ENCODE measurements at regions not wholly inside any gene's neighbourhood (a gene's known extent, or its start where the extent isn't known, plus 50 kb on each side); places are given as distances from the start of the nearest gene placed in this dataset.

GRCh38 chr3:46146548-46146947 lies 61.6 kb downstream of the CCR1 start:
- DNase-seq (ENCODE audit: low read depth in 2 of 2), result no peak

- DNase-seq (ENCODE audit: low read depth in 2 of 2), result no peak
These were observed 62.1 kb downstream of the CCR1 start for GRCh38 chr3:46146021-46146420.

GRCh38 chr3:46145147-46145546 lies 63.0 kb downstream of the CCR1 start:
- DNase-seq (ENCODE audit: low read depth in 2 of 2), result no peak

DNA sequence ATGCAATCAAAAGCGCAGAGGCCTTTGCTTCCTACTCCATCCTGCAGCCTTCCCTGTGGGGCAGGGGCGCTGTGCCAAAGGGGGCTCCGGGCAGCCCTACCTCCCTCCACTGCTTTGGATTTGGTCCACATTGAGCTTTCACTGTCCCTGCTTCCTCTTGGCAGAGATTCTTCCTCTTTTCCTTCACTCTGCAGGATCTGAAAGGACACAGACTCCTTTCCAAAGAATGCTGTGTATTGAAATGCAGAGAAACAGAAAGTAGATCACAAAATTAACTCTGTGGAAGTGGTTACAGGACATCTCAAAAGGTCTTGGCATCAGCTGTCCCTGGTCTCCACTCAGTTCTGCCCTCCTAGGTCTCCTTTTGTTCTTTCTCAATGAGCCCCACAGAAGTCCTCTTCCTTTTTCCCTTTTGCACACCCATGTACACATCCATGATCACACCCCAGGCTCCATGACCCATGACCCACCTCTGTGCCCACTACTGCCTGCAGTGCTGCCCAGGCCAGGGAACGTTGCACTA lies 64.1 kb downstream of the CCR1 start:
- no peak for DNase-seq (ENCODE audit: low read depth in 2 of 2)

DNA sequence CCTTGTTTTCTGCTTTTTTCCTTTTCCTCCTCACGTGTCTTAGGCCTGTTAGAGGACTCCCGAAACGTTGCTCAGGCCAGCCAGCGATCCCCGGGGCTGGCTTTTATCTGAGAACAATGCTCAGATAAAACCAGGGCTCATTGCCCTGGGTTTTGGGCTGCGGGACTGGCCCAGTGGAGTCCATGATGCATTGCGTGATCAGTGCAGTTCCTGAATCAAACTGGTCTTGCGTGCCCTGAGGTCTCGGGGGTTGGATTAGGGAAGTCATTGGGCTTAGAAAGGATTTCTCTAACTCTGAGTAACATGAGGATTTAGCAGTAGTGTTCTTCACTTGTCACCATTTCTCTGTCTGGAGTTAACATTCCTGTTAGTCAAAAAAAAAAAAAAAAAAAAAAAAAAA lies 66.3 kb downstream of the CCR1 start:
- DNase-seq (ENCODE audit: low read depth in 2 of 2), result no peak

GRCh38 chr3:46138581-46138980 lies 69.5 kb downstream of the CCR1 start:
- DNase-seq (ENCODE audit: low read depth in 2 of 2), result no peak

DNA sequence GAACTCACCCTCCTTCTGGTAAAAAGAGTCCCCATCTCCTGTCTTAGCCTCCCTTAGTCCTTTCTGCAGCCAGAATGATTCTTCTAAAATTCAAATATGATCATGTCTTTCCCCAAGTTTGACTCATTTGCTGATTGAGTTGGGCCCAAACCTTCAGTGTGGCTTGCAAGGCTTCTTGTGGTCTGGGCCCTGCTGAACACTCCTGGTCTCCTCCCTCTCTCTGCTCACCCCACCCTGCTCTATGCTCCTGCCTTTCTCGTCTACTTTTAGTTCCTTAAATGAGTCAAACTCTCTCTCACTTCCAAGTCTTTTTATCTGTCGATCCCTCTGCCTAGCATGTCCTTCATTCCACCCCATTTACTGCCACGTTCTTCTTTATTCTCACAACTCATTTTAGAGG lies 72.6 kb downstream of the CCR1 start:
- DNase-seq (ENCODE audit: low read depth in 2 of 2), result no peak

DNA sequence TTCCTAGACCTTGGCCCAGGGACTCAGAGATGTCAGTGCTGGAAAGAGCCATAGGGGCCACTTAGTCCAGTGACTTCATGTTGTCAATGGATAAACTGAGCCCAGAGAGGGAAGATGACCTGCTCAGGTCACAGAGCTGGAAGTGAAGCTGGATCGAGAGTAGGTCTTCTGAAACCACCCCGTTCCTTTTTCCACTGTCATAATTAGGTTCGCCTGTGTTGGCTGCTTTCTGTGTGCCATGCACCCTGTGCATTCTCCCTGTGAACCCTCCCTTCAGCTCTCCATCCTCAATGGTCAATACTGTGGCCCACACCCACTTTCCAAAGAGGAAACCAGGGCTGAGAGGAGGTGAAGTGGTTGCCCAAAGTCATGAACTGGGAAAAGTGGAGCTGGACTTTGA lies 74.8 kb downstream of the CCR1 start:
- no peak for DNase-seq (ENCODE audit: low read depth in 2 of 2)

DNA sequence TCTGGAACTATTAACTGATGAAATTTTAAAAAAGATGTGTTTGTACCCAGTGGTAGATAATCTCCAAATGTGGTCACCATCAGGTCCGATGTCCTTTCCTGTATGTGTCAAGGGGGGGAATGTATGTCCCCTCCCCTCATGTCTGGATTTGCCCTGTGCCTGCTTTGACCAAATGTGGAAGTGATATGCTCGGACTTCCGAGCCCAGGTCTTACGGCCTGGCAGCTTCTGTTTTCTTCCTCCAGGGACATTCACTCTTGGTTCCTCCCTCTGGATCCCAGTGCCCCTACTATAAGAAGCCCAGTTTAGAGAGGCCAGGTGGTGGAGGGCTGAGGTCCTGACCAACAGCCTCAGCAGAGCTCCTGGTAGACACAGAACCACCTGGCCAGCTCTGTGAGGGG lies 75.5 kb downstream of the CCR1 start:
- DNase-seq (ENCODE audit: low read depth in 2 of 2), result no peak

DNA sequence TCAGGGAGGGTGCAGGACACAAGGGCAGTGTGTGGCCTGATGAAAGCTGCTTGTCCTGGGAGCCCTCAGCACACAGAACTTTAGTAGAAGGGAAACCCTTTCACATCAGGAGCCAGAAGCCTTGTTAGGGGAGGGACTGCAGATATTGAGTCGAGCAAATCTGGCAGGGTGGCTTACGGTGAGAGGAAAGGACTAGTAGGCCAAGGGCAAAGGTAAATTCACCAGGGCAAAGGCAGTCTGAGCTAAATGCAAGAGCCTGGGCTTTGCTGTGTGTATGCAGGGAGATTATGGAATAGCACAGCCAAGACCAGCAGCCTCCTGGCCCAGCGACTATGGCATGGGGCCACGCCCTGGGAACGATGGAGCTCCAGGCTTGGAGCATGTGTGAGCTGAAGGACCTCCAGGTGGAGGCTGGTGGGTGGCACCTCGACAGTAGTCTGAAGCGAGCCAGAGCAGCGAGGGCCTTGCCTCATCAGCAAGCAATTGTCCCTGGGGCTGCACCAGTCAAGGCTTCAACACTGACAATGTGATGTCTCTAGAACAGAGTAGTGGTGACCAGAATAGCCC lies 76.1 kb downstream of the CCR1 start:
- DNase-seq (ENCODE audit: low read depth in 2 of 2), result no peak

DNA sequence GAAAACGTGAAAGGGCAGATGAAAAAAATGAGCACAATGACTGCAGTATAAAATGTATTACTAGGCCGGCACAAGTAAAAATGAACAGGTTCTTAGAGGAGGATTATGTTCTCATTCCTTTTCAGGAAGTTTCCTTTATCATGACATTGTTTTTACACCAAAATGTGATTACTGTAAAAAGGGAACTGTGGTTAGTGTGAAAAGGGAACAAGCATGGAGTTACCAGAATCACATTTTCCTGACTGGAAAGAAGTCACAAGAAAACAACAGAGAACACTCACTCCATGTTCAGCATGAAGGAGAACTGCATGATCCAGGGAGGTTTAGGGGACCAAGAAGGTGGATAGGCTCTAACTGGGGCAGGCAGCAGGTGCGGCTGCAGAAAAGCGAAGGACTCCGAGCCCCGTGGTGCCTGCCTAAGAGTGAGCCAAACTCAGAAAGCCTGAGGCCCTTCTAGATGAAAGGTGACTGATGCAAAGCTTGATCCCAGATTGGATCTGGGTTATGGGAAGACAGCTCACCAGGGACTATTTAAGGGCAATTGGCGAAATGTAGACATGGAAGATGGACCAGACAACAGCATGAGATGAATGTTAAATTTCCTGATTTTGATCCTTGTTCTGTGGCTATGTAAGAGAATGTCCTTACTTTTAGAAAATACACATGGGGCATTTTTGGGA lies 77.3 kb downstream of the CCR1 start:
- DNase-seq (ENCODE audit: low read depth in 2 of 2), result no peak

- no peak for DNase-seq (ENCODE audit: low read depth in 2 of 2)
These were observed 78.4 kb downstream of the CCR1 start for GRCh38 chr3:46129588-46130272.

GRCh38 chr3:46127503-46127902 lies 80.6 kb downstream of the CCR1 start:
- DNase-seq (ENCODE audit: low read depth in 2 of 2), result no peak

- DNase-seq (ENCODE audit: low read depth in 2 of 2), result no peak
These were observed 83.6 kb downstream of the CCR1 start for GRCh38 chr3:46124216-46125177.

DNA sequence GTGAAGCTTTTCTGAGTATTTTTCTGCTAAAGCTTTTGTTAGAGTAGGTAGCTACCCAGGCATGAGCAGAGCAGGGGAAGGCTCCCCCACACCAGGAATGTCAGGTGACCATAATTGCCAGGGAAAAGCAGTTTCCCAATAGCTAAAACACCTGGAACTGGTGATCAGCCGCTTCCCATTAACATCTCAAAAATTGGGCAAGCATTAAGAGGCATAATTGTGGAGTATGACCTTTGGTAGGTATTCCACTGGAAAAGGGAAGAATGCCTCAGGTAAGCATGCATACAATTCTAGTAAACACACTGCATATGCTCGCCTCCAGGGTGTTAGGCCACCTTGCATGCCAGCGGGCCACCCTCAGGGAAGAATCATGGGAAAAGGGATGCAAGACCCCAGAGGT lies 84.5 kb downstream of the CCR1 start:
- no peak for DNase-seq (ENCODE audit: low read depth in 2 of 2)

DNA sequence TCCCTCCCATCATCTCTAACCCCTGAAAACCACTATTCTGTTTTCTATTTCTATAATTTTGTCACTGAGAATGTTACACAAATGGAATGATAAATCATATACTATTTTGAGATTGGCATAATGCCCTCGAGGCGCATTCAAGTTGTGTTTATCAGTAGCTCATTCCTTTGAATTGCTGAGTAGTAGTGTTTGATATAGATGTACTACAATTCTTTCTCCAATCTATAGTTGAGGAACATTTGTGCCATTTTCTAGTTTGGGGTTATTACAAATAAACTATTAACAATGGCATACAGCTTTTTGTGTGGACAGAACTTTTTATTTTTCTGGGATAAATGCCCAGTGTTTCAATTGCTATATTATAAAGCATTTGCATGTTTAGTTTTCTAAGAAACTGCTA lies 86.0 kb downstream of the CCR1 start:
- DNase-seq (ENCODE audit: low read depth in 2 of 2), result no peak

GRCh38 chr3:46120983-46121382 lies 87.1 kb downstream of the CCR1 start:
- no peak for DNase-seq (ENCODE audit: low read depth in 2 of 2)

DNA sequence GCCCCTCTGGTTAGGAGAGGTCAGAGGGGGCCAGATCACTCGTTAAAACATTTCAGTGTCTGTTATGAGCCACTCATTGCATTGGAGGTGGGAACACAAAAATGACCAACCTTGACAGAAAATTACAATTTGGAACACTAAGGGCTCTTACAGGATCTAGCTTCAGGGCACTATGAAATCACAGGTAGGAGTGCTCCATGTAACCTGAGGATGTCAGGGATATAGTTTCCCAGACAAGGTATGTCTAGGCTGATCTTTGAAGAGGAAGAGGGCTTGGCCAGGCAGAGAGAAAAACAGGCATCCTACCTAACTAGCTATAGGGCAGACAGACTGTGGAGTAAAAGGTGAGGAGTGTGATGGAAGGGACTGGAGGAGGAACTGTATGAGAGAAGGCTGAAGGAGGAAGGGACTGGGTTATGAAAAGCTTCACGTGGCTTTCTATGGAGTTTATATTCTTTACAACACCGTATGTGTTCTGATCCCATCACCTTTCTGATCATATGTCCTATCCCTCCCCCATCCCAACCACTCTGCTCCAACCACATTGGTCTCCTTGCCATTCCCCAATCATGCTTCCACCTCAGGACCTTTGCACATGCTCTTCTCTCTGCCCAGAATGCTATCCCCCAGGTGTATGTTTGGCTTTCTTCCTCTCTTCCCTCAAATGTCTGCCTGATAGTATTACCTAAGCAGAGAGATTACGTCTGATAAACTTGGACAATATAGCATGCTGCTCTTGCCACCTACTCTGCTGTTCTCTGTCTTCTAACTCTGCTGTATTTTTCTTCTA lies 88.2 kb downstream of the CCR1 start:
- DNase-seq (ENCODE audit: low read depth in 2 of 2), result no peak

DNA sequence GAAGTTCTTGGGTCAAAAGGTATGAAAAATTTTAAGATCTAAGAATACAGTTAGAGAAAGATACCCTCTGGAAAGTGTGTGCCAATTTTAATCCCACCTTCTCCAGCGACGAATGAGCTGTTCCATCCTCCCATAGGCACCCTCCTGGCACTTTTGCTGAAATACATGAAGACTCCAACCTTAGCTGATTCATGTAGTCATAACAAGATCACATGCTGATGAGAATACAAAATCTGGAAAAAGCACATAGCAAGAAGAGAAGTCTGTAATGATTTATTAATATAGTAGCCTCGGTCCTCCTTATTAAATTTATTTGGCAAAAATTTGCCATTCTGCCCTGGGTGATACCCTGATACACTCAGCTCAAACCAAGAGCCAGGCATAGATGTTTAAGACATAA lies 88.9 kb downstream of the CCR1 start:
- DNase-seq (ENCODE audit: low read depth in 2 of 2), result no peak

DNA sequence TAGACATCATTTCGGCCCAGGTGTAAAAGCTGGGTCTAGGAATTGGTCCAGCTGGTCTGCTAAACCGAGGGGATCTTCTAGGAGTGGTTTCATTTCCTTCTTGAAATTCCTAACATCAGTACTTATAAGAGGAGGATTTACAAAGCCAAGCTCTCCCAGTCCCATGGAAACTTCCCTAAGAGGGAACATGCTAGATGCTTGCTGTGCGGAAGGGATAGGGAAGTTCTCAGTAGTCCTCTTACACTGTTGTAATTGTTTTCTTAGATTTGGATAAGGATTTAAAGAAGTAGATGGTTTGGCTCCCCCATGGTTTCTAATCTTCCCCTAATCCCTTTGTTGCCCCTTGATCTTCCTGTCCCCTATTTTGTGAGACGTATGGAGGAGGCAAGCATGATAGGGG lies 89.7 kb upstream of the XCR1 start:
- DNase-seq (ENCODE audit: low read depth in 2 of 2), result no peak

DNA sequence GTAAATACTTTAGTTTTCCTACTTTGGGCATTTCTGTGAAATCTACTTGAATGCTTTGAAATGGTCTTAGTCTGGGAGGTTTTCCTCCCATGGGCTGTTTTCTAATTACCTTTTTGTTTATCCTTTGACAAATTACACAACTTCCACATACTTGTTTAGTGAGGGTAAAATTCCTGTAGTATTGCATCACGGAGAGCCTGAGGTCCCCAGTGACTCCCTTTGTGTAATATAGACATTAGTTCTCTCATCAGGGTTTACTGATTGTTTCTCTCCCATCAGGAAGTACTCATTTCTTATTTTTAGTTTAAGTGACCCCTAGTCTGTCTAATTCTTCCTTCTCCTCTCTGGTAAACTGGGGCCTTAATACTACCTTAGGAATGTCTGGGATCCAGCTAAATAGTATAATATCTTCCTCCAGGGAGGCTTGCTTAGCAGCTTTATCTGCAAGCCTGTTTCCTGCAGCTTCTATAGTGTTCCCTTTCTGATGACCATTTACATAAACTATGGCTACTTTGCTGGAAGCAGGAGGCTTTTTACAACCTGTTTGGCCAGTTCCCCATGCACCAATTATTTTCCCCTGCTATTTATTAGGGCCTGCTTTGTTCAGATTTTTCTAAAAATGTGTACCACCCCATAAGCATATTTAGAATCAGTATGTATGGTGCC lies 87.2 kb upstream of the XCR1 start:
- no peak for DNase-seq (ENCODE audit: low read depth in 2 of 2)
